CD14-positive monocyte (primary cell): ENCODE measurements at regions not wholly inside any gene's neighbourhood (a gene's known extent, or its start where the extent isn't known, plus 50 kb on each side); places are given as distances from the start of the nearest gene placed in this dataset.

ENCODE experiments used
- DNase-seq, 3 donors: peaks; one replicate each; pipeline ENCODE4 v3.0.0-alpha.2; 2011 to 2022
- H2AFZ ChIP-seq: 2 replicates; pipeline ENCODE4 v1.6.0; 2012; ENCODE audit warnings: mild to moderate bottlenecking, low read depth, low read length, inconsistent platforms; ENCODE audit not compliant: insufficient read depth, poor library complexity, severe bottlenecking
- H3K27ac ChIP-seq, 2 donors: 1 replicate in 1 of 2; 2 replicates in 1 of 2; pipeline ENCODE4 v1.5.1; 2012 to 2013; ENCODE audit warnings: low read length in 2 of 2, control low read depth in 1 of 2, inconsistent platforms in 1 of 2, low read depth in 1 of 2, mild to moderate bottlenecking in 1 of 2
- H3K27me3 ChIP-seq, 2 donors: one replicate each; pipeline versions ENCODE4 v1.6.0 to v1.6.1; 2011 to 2013; ENCODE audit warnings: low read length in 2 of 2; ENCODE audit not compliant: control insufficient read depth in 2 of 2, insufficient read depth in 2 of 2
- H3K36me3 ChIP-seq, 2 donors: replicated peaks in 1 of 2; 1 replicate in 1 of 2; 2 replicates in 1 of 2; pipeline versions ENCODE4 v1.5.1 to v1.6.1; 2012 to 2013; ENCODE audit warnings: low read length in 2 of 2, control low read depth in 1 of 2, inconsistent platforms in 1 of 2, mild to moderate bottlenecking in 1 of 2; ENCODE audit not compliant: insufficient read depth in 2 of 2, control insufficient read depth in 1 of 2
- H3K4me1 ChIP-seq, 2 donors: 1 replicate in 1 of 2; 2 replicates in 1 of 2; pipeline versions ENCODE4 v1.5.1 to v1.6.1; 2012 to 2013; ENCODE audit warnings: low read length in 2 of 2, control low read depth in 1 of 2, inconsistent platforms in 1 of 2, mild to moderate bottlenecking in 1 of 2, moderate library complexity in 1 of 2; ENCODE audit not compliant: insufficient read depth in 2 of 2, control insufficient read depth in 1 of 2
- H3K4me2 ChIP-seq: replicated peaks from 2 replicates; pipeline ENCODE3; 2012; ENCODE audit warnings: low read length, moderate library complexity, mild to moderate bottlenecking; ENCODE audit not compliant: poor library complexity, severe bottlenecking; ENCODE audit errors: extremely low read depth
- H3K4me3 ChIP-seq, 3 experiments: fragments of 200-600 bp in 1 of 3; sonication (generic) in 1 of 3; replicated peaks in 1 of 3; 1 replicate in 2 of 3; 2 replicates in 1 of 3; pipeline ENCODE4 v1.5.1; 2011 to 2013; ENCODE audit warnings: low read length in 3 of 3, mild to moderate bottlenecking in 3 of 3, control low read depth in 2 of 3, low read depth in 2 of 3, inconsistent platforms in 1 of 3, moderate library complexity in 1 of 3
- H3K79me2 ChIP-seq: 2 replicates; pipeline ENCODE4 v1.6.0; 2012; ENCODE audit warnings: mild to moderate bottlenecking, control low read depth, inconsistent platforms, low read length, moderate library complexity; ENCODE audit not compliant: insufficient read depth
- H3K9ac ChIP-seq: 2 replicates; pipeline ENCODE4 v1.6.0; 2017; ENCODE audit warnings: low read length, mild to moderate bottlenecking; ENCODE audit not compliant: insufficient read depth, poor library complexity, severe bottlenecking
- H3K9me3 ChIP-seq, 2 donors: replicated peaks in 1 of 2; 1 replicate in 1 of 2; 2 replicates in 1 of 2; pipeline versions ENCODE4 v1.5.1 to v1.6.1; 2012 to 2013; ENCODE audit warnings: low read length in 2 of 2, control low read depth in 1 of 2; ENCODE audit not compliant: control insufficient read depth in 1 of 2, insufficient read depth in 1 of 2
- H4K20me1 ChIP-seq: 2 replicates; pipeline ENCODE4 v1.6.0; 2012; ENCODE audit warnings: mild to moderate bottlenecking, low read length, control low read depth, moderate library complexity; ENCODE audit not compliant: insufficient read depth
- H3K27ac Mint-ChIP-seq, 7 donors: one replicate each; pipeline ENCODE4 v1.8.0; 2020; ENCODE audit warnings: mild to moderate bottlenecking in 7 of 7, mixed read lengths in 7 of 7, moderate library complexity in 6 of 7, inconsistent platforms in 2 of 7
- H3K27me3 Mint-ChIP-seq, 3 donors: one replicate each; pipeline ENCODE4 v1.8.0; 2021 to 2022; ENCODE audit warnings: low read depth in 3 of 3, mild to moderate bottlenecking in 3 of 3, mixed read lengths in 3 of 3, moderate library complexity in 3 of 3, inconsistent platforms in 1 of 3
- H3K36me3 Mint-ChIP-seq, 2 donors: one replicate each; pipeline ENCODE4 v1.8.0; 2020; ENCODE audit warnings: mixed read lengths in 2 of 2, inconsistent platforms in 1 of 2, mild to moderate bottlenecking in 1 of 2
- H3K4me1 Mint-ChIP-seq: one replicate; pipeline ENCODE4 v1.8.0; 2020; ENCODE audit warnings: mild to moderate bottlenecking, mixed read lengths
- H3K4me3 Mint-ChIP-seq, 2 donors: one replicate each; pipeline ENCODE4 v1.8.0; 2020; ENCODE audit warnings: mild to moderate bottlenecking in 2 of 2, mixed read lengths in 2 of 2, moderate library complexity in 1 of 2
- H3K9me3 Mint-ChIP-seq, 7 donors: one replicate each; pipeline ENCODE4 v1.8.0; 2020 to 2022; ENCODE audit warnings: mixed read lengths in 7 of 7, mild to moderate bottlenecking in 6 of 7, moderate library complexity in 6 of 7, inconsistent platforms in 2 of 7
- CTCF ChIP-seq: fragments of 200-600 bp; IDR thresholded peaks from one replicate; pipeline ENCODE4 v1.8.0; 2022; ENCODE audit warnings: antibody characterized with exemption, mild to moderate bottlenecking
- WGBS: methylation state at CpG from one replicate; pipeline ENCODE4 v1.1.5; 2013; ENCODE audit warnings: missing lambda C conversion rate; ENCODE audit not compliant: insufficient coverage; 5-methylcytosine and 5-hydroxymethylcytosine counted together
- intact Hi-C, 2 donors: fragments of 100-400 bp; cut with micrococcal nuclease; formaldehyde crosslinking; loops; one replicate each; pipeline versions ENCODE4 v1.15.0 to v1.15.1; 2023

- Histone ChIP-seq H3K9me3 (peaks cover 6 to 10% of the 10 kb centered on the region in 2 donors), H2AFZ (no peak overlapping the region), H3K4me3 (no peak overlapping the region), H3K4me1 (no peaks in the 10 kb centered on the region), H3K79me2 (no peaks in the 10 kb centered on the region), H3K36me3 (no peaks in the 10 kb centered on the region), H3K27me3 (no peaks in the 10 kb centered on the region), H3K9ac (no peak overlapping the region), H3K4me2 (no peak overlapping the region), H3K27ac (no peak overlapping the region), H4K20me1 (no peaks in the 10 kb centered on the region)
- no peak for DNase-seq
- Mint-ChIP-seq H3K36me3 (no peaks in the 10 kb centered on the region), H3K4me1 (no peaks in the 10 kb centered on the region), H3K27ac (no peak overlapping the region), H3K9me3 (peaks cover 2 to 12% (median 9%) of the 10 kb centered on the region in 7 donors), H3K27me3 (no peaks in the 10 kb centered on the region), H3K4me3 (no peak overlapping the region)
- 83% methylated on average over 2 of the region's 4 CpGs for WGBS
- intact Hi-C loops, result no loop called here
- TF ChIP-seq CTCF, result no peak
Measured at GRCh38 chr6:76516924-76517323, 444.5 kb upstream of the IMPG1 start.

- Histone ChIP-seq H4K20me1 (no peaks in the 10 kb centered on the region), H3K4me1 (no peaks in the 10 kb centered on the region), H3K79me2 (no peaks in the 10 kb centered on the region), H3K27ac (no peak overlapping the region), H3K9me3 (peaks cover 3 to 15% of the 10 kb centered on the region in 2 donors), H3K4me2 (no peak overlapping the region), H3K36me3 (no peaks in the 10 kb centered on the region), H2AFZ (no peak overlapping the region), H3K27me3 (no peaks in the 10 kb centered on the region), H3K9ac (no peak overlapping the region), H3K4me3 (no peak overlapping the region)
- intact Hi-C loops, result no loop called here
- H3K27me3 Mint-ChIP-seq, result no peaks in the 10 kb centered on the region
- no peak overlapping the region for H3K4me3 Mint-ChIP-seq
- H3K9me3 Mint-ChIP-seq, result peaks cover 0 to 10% (median 3%) of the 10 kb centered on the region in 7 donors
- H3K27ac Mint-ChIP-seq, result no peak overlapping the region
- no peaks in the 10 kb centered on the region for H3K36me3 Mint-ChIP-seq
- no peaks in the 10 kb centered on the region for H3K4me1 Mint-ChIP-seq
- no peak for TF ChIP-seq CTCF
- no peak for DNase-seq
Measured at GRCh38 chr6:76510489-76510888, 438.0 kb upstream of the IMPG1 start.
